ENCODE measurements at regions not wholly inside any gene's neighbourhood (a gene's known extent, or its start where the extent isn't known, plus 50 kb on each side); places are given as distances from the start of the nearest gene placed in this dataset.

DNA sequence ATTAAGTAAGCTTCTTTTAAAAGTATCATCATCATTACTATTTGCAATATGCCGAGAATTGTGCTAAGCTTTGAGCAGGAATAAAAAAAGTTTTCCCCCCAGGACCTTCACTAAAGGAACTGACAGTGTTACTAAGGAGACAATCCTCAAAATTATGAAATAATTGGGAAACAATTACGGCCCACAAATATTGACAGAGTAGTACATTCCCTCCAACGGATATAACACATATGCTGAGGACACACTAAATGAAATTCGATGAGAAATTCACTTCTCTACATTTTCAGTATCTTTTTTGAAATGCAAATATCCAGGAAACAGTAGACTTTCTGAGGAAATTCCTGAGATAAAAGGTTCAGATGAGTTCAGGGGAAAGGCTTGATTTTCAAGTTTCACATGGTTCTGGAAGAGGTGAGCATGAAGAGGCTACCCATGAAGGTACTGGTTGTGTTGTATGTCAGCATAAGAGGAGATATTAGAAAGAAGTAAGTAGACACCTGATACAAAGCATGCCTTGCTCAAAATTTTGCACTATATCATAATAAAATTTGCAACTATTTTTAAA lies 171.2 kb upstream of the NR5A2 start:
- in situ Hi-C loops (cut with MboI; ENCODE audit: low sequenced_read_pairs), result no loop called here

DNA sequence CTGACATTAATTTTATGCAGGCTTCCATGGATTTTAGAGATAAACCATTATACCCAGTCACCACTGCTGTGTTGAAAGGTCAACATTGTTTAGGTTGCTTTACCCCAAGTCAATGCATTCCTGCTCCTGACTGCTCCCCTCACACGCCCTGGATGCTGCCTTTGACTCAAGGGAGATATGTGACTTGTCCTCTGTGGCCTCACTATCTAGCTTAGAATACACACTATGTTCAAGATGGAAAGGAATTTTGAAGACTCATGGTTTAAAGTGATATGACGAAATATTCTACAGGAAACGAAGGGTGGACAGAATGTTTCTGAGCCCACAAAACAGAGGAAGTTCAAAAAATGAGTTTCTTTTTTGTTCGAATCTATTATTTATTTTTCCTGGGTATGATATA lies 170.4 kb upstream of the NR5A2 start:
- in situ Hi-C loops (cut with MboI; ENCODE audit: low sequenced_read_pairs), result no loop called here

DNA sequence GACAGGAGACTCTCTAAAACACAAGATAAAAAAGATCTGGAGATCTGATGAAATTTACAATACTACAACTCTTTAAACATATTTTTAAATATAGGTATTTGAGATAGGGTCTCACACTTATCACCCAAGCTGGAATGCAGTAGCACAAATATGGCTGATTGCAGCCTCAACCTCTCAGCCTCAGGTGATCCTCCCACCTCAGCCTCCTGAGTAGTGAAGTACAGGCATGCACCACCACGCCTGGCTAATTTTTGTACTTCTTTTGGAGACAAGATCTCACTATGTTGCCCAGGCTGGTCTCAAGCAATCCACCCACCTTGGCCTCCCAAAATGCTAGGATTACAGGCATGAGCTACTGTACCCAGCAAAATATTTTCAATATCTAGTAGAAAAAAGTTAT lies 170.0 kb upstream of the NR5A2 start:
- in situ Hi-C loops (cut with MboI; ENCODE audit: low sequenced_read_pairs), result no loop called here

DNA sequence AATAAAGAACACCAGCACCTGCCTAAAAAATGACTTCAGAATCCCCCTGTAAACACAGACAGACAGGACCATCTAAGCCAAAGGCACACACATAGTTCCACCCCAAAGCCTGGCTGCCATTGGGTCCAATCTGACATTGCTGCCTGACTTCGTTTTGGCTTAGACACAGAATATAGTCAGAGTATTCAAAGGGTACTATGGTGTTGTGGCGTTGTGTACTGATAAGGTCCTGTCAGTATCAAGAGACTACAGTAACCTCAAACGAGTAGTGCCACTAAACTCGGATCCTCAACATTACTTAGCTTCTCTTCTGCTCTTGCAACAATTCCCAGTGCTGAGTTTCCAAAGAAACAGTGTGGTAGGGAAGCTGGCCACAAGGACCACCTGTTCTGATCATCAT lies 169.3 kb upstream of the NR5A2 start:
- in situ Hi-C loops (cut with MboI; ENCODE audit: low sequenced_read_pairs), result no loop called here

DNA sequence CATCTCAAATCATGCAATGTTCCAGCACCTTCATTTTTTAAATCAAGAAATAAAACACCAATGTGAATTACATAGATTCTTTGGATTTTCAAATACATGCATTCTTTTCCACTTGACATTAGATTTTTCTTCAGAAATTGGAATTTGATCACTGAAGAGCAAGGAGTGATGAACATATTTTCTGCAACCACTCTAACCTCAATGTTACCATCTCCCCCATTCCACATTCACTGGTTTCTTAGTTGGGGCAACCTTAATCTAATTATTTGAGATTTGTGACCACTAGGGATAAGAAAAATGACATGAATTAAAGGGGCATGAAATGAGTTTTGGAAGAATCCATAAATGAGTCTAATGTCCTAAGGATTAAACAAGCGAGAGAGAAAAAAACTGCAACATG lies 168.7 kb upstream of the NR5A2 start:
- in situ Hi-C loops (cut with MboI; ENCODE audit: low sequenced_read_pairs), result no loop called here

DNA sequence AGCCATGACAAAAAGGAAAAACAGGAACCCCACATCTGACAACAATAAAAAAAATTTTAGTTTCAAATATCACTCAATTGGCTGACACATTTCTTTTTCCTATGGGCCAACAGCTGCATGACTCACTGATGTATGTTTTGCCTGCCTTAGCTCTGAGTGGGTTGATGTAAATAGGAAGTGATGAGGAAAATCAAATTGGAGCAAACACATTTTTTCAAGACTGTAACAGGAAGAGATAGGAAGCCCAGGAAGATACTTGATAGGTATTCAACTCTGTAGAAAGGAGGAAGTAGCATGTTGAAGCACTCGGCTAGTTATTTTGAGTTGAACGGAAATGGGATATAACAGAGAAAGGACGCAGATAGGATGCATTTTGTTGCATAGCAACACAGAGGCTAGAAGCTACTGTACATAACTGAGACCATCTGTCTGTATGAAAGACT lies 168.0 kb upstream of the NR5A2 start:
- in situ Hi-C loops (cut with MboI; ENCODE audit: low sequenced_read_pairs), result no loop called here

DNA sequence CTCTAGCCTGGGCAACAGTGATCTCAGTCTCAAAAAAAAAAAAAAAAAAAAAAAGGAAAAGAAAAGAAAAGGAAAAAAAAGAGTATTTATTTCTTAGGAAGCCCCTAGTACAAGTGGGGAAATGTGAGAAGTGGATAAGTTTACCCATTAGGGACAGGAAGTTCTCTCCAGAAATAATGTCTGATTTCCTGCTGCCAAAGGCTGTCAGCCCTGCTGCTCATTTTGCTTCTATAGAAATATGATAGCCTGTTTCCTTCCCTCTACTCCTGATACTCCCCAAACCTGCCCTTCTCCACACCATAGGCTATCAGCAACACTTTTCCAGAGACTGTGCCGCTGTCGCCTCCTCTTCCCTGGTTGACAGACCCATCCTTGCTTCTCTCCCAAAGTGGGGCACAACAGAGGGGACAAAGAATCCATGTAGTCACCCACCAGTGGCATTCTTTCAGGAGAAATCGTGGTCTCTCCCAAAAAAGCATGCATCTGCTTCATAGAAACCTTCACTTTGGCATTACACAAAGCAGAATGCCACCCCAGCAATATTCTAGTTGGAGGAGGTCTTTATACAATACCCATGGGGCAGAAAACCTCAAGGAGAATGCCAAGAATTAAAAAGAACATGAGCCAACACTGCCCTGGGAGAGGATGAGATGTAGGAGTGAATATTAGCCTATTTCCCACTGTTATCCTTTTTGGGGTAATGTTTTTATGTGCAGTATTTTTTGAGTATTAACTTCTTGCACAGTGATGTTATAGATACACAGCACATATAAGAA lies 166.3 kb upstream of the NR5A2 start:
- in situ Hi-C loops (cut with MboI; ENCODE audit: low sequenced_read_pairs), result no loop called here

DNA sequence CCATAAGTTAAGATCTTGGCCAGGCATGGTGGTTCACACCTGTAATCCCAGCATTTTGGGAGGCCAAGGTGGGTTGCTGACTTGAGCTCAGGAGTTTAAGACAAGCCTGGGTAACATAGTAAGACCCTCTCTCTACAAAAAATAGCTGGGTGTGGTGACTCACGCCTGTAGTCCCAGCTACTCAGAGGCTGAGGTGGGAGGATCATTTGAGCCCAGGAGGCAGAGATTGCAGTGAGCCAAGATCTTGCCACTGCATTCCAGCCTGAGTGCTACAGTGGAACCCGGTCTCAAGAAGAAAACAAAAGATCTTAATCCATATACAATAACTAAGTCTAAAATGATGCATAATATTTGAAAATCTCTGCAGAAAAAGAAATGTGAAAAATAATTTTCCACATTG lies 165.5 kb upstream of the NR5A2 start:
- in situ Hi-C loops (cut with MboI; ENCODE audit: low sequenced_read_pairs), result no loop called here

DNA sequence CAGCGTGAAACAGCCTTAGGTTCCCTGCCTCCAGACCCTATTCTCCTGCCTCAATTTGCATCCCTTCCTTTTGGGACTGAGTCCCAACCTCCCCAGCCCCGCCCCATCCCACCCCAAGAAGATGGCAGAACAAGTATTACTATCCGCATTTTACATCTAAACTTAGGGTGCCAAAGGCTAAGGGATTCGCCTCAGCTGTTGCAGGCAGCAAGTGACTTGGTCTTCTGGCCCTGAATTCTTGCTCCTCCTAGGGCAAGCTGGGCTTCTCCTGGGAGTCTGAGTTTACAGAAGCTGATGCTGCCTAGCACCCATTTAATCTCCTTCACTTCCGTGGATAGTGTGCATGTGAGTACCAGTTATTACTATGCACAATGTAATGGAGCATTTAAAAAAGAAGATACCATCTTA lies 161.3 kb upstream of the NR5A2 start:
- in situ Hi-C loops (cut with MboI; ENCODE audit: low sequenced_read_pairs), result no loop called here

DNA sequence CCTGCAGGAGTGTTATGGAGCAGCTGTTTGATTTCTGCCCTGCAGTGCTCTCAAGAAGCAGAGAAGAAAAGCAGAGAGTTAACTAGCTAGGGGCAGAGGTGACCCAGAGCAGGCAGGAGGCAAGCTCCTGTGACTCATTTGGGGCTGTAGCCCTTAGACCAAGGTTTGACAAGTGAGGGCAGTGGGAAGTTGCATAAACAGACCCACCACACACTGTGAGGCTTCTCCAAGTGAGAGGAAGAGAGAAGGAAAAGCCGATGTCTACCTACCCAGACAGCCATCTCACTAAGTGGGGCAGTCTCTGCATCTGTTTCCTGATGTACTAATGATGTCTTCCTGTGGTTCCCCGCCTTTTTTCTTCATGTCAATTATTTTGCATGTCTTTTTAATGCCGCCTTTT lies 159.9 kb upstream of the NR5A2 start:
- in situ Hi-C loops (cut with MboI; ENCODE audit: low sequenced_read_pairs), result no loop called here

DNA sequence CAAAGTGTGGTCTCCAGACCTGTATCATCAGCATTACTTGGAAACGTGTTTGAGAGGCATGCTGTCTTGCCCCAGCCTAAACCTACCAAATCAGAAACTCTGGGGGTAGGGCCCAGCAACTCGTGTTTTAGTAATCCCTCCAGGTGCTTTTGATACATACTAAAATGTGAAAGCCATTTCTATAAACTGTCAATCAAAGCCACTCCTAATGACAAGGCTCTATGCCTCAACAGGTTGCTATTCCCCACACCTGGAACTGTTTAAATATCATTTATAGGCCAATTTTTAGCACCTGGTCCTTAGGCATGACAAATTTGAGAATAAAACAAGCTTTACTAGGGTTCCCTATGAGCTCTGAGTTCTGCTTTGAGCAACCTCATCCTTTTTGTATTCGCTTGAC lies 158.7 kb upstream of the NR5A2 start:
- in situ Hi-C loops (cut with MboI; ENCODE audit: low sequenced_read_pairs), result no loop called here

DNA sequence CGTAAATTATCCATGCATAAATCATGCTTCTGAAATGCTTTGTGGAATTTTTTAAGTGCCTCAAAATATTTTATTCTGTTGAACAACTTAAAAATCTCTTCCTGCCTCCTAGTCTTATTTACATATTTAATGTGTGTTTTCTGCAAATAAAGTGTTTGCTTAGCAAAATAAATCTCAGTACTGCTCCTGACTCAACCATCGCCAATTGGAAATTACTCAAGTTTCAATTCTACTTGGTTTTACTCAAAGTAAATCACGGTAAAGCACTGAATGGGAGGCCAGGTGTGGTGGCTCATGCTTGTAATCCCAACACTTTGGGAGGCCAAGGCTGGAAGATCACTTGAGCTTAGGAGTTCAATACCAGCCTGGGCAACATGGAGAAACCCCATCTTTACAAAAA lies 152.2 kb upstream of the NR5A2 start:
- in situ Hi-C loops (cut with MboI; ENCODE audit: low sequenced_read_pairs), result no loop called here

DNA sequence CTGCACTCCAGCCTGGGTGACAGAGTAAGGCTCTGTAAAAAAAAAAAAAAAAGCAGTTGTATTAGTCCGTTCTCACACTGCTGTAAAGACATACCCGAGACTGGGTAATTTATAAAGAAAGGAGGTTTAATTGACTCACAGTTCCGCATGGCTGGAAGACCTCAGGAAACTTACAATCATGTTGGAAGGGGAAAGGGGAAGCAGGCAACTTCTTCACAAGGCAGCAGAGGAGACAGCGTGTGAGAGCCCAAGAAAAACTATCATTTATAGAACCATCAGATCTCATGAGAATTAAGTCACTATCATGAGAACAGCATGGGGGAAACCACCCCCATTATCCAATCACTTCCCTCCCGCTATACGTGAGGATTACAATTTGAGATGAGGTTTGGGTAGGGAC lies 151.7 kb upstream of the NR5A2 start:
- in situ Hi-C loops (cut with MboI; ENCODE audit: low sequenced_read_pairs), result no loop called here

DNA sequence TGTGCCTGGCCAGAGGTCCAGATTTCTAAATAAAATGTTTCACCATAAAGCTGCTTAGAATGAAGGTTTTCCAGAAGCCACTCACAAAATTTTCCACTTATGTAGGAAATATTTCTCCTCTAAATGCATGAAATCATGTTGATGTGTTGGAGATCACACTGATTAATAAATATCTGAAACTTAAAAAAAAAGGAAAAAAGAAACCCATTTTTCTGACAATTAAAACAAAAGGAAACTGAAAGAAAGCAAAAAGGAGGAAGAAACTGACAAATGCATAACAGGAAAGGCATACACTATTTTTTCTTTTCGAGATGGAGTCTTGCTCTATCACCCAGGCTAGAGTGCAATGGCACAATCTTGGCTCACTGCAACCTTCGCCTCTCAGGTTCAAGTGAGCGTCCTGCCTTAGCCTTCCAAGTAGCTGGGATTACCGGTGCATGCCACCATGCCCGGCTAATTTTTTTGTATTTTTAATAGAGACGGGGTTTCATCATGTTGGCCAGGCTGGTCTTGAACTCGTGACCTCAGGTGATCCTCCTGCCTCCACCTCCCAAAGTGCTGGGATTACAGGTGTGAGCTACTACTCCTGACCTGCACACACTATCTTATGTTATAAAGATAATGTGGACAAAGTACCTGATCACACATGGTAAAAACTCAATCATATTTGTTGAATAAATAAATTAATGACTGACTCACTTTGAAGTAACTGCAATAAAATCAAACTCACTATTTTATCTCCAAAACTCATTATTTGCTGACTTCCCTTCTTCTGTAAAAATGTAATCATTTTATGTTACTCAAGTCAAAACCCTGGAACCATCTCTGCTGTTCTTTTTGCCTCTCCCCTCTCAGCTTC lies 149.8 kb upstream of the NR5A2 start:
- in situ Hi-C loops (cut with MboI; ENCODE audit: low sequenced_read_pairs), result no loop called here

DNA sequence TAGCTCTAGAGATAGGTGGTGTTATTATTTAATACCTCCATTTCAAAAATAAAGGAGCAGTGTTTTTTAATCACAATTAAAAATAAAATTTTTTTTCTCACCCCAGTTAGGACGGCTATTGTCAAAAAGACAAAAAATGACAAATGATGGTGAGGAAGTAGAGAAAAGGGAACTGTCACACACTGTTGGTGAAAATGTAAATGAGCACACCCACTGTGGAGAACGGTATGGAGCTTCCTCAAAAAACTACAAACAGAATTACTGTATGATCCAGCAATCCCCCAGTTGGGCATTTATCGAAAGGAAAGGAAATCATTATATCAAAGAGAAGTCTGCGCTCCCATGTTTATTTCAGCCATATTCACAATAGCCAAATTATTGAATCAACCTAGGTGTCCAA lies 148.7 kb upstream of the NR5A2 start:
- in situ Hi-C loops (cut with MboI; ENCODE audit: low sequenced_read_pairs), result no loop called here

DNA sequence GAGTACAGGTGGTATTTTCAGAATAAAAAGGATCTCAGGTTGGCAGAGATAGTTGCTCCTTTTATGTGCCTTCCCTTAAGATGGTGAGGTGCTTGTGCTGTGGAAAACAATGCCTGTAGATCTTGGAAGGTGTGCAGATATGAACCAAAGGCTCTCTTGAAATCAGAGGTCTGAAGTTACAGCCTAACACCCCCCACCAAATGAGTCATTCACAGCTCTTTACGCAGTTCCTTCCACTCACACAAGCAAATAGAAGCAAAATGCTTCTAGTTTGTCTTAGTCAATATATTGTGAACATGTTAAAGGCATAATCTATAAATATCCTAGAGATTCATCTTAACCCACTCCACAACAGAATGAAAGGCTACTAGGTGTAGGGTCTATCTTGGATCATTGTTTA lies 128.9 kb upstream of the NR5A2 start:
- in situ Hi-C loops (cut with MboI; ENCODE audit: low sequenced_read_pairs), result no loop called here

DNA sequence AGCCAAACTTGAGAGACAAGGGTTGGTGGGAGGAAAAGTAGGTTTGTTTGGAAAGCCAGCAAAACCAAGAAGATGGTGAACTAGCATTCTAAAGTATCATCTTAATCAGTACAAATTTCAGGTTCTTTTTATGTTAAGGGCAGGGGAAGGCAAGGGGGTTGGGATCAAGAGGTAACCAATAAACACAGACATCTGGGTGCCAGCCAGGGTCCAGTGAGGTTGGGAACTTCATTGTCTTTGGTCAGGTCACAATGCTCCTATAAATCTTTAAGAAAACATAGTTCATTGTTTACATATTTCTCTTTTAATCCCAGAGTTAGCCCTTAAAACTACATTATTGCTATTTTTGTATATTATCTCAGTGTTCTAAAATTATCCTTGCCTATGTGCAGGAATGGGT lies 126.2 kb upstream of the NR5A2 start:
- in situ Hi-C loops (cut with MboI; ENCODE audit: low sequenced_read_pairs), result no loop called here

DNA sequence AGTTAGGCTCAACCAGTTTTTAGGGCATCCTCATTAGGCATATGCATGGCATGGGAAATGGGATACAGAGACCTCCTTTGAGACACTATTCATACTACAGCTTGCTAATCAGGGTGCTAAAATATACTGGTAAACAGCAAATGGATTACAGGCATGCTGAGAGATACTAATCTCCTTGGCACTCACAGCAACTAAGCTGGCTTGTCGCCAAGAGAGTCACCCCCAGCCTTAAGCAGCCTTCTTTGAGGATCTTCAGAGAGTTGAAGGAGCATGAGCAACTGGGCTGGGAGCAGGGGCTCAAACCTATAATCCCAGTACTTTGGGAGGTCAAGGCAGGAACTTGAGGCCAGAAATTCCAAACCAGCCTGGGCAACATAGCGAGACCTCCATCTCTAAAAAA lies 120.1 kb upstream of the NR5A2 start:
- in situ Hi-C loops (cut with MboI; ENCODE audit: low sequenced_read_pairs), result no loop called here

DNA sequence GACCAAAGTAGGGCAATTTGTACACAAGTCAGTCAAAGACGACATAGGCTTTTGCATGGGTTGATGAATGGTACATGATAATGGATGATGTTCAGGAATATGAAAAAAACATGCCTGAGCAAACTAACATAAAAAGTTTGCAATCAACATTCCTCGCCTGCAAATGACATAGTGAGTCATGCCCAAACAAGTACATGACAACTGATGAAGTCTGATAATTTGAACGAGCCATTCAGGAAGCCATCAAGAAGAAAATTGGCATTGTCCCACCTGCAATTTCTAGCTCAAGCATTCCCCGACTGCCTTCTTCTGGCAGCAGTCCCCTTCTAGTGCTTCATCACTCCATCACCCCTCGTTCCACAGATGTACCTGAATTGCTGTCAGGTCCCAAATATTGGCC lies 118.4 kb upstream of the NR5A2 start:
- in situ Hi-C loops (cut with MboI; ENCODE audit: low sequenced_read_pairs), result no loop called here

DNA sequence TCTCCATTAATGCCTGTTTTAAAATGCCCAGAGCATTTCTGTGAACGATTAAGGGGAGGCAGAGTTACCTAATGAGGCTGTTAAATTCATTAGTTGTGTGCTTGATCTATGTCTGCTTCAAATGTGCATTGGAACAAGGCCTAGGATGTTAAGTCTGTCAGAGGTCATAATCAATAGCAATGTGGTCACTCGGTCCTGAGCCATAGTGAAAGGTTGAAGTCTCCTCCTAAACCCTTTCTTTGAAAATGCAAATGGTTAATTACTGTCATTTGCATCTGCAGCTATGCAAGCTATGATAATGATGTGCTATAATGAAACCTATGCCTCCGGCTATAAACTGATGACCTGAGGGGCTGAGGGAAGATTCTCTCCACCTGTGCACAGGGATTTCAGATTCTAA lies 114.2 kb upstream of the NR5A2 start:
- in situ Hi-C loops (cut with MboI; ENCODE audit: low sequenced_read_pairs), result no loop called here

DNA sequence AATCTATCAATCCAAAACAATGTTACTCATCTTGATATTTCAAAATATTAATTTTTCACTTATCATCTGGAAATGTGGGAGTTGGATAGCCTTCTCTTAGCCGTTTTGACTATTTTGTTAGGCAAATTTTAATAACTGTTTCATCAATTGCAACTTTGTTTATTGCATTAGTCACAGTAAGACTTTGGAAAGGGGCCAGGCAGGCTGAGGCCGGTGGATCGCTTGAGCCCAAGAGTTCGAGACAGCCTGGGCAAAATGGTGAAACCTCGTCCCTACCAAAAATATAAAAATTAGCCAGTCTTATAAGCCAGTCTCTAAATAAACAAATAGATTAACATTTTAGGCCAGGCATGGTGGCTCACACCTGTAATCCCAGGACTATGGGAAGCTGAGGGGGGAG lies 113.0 kb upstream of the NR5A2 start:
- in situ Hi-C loops (cut with MboI; ENCODE audit: low sequenced_read_pairs), result no loop called here

DNA sequence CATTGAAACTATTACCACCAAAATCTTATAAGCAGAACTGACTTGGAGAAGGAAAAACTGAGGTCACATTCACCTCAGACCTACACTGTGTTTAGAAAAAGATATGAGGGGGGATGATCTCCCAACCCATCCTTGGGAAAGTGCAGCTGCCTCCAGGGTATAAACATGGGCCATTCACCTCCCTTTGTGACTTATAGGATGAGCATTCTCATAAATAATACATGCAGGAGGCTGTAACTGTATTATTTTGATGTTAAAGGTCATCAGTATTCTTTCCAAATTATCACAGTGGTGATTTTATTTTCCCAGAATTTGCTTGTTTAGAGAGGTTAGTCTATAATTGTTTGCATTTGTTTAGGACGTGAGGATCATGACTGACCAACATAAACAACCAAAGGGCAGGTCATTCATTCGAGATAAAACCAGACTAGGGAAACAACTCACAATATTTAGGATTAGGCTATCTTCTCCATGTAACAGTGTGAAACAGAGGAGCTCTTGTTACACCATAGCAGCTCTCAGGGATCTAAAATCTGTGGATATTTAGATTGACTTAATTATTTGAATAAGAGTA lies 109.2 kb upstream of the NR5A2 start:
- in situ Hi-C loops (cut with MboI; ENCODE audit: low sequenced_read_pairs), result no loop called here
